LNCaP clone FGC (cell line): ENCODE measurements at regions not wholly inside any gene's neighbourhood (a gene's known extent, or its start where the extent isn't known, plus 50 kb on each side); places are given as distances from the start of the nearest gene placed in this dataset.

Experiments
- DNase-seq: peaks from one replicate; pipeline ENCODE4 v3.0.0-alpha.2; 2011; ENCODE audit warnings: low read depth
- H3K4me3 ChIP-seq: 2 replicates; pipeline ENCODE4 v1.5.1; 2011; ENCODE audit warnings: mild to moderate bottlenecking, low read depth, low read length, control low read depth
- TF ChIP-seq, protein P1 (sequence below): IDR thresholded peaks from 2 replicates; pipeline ENCODE4 v1.5.1; 2012; ENCODE audit warnings: mild to moderate bottlenecking; ENCODE audit not compliant: control insufficient read depth, insufficient read depth; ENCODE audit errors: extremely low read depth

DNA sequence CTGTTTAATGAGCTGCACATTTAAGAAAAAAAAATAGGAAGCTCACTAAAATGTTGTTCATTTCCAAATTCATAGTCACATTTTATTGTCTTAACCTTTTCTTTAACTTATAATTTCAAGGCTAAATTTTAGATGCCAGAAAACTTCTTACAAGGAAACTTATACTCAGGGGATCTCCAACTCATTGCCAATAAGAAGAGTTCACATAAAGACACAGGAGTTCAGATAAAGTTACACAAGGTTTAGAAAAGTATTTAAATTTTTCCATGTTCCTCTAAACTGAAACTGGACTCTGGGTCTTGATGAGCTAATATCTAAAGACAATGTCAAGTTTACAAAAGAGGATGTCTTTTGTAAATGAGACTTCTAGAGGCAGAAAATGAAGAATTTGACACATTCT lies 190.7 kb upstream of the KCNJ16 start:
- no peak for DNase-seq
- TF ChIP-seq, protein P1, sequence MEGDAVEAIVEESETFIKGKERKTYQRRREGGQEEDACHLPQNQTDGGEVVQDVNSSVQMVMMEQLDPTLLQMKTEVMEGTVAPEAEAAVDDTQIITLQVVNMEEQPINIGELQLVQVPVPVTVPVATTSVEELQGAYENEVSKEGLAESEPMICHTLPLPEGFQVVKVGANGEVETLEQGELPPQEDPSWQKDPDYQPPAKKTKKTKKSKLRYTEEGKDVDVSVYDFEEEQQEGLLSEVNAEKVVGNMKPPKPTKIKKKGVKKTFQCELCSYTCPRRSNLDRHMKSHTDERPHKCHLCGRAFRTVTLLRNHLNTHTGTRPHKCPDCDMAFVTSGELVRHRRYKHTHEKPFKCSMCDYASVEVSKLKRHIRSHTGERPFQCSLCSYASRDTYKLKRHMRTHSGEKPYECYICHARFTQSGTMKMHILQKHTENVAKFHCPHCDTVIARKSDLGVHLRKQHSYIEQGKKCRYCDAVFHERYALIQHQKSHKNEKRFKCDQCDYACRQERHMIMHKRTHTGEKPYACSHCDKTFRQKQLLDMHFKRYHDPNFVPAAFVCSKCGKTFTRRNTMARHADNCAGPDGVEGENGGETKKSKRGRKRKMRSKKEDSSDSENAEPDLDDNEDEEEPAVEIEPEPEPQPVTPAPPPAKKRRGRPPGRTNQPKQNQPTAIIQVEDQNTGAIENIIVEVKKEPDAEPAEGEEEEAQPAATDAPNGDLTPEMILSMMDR, result no peak
- H3K4me3 ChIP-seq, result no peak overlapping the region

DNA sequence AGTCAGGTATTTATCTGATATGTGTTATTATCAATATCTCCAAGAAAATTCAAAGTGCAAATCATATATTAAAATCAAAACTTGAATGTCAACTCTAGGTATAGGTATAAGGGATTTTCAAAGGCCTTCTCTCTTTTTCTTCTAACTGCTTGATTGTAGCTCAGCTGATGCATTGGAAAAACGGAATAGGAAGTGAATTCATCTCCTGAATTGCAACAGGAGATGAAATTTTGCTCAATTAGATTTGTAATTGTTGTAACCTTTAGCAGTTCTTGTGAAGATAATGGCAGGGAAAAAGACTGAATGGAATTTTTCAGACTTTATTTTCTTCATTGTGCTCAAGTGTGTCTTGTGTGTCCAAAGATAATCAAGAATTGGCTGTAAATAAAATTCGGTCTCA lies 190.2 kb upstream of the KCNJ16 start:
- TF ChIP-seq, protein P1, result no peak
- no peak overlapping the region for H3K4me3 ChIP-seq
- DNase-seq, result no peak

DNA sequence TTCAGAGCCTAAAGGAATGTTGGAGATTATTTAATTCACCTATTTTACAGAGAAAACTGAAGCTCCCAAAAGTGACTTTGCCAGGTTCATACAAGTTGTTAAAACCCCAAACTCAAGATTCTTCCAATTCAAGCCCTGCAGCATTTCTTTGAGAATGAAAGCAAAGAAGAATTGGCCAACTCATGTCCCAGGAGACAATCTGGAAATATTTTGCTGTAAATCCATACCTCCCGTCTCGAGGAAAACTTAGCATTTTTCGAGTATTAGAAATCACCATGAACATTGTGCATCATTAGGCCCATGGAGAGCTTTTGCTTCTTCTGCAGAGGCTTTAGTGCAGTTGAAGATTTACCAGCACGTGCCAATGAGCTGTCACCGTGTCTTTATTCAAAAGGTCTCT lies 176.4 kb upstream of the KCNJ16 start:
- no peak for DNase-seq
- no peak overlapping the region for H3K4me3 ChIP-seq
- TF ChIP-seq, protein P1, result no peak

DNA sequence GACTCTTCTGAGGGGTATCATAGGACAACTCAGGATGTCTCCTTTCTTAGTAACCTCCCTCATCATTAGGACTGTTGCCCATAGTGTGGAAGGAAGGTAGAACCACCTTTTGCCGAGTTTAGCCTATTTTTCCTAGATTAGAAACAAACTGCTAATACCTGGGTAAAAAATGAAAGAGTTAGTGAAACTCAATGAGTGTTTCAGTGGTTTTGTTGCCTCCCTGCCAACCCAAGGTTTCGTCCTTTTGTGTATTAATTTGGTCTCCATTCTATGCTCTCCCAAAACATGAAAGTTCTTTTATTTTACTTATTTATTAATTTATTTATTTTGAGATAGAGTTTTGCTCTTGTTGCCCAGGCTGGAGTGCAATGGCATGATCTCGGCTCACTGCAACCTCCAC lies 174.9 kb upstream of the KCNJ16 start:
- TF ChIP-seq, protein P1, result no peak
- no peak overlapping the region for H3K4me3 ChIP-seq
- DNase-seq, result no peak

DNA sequence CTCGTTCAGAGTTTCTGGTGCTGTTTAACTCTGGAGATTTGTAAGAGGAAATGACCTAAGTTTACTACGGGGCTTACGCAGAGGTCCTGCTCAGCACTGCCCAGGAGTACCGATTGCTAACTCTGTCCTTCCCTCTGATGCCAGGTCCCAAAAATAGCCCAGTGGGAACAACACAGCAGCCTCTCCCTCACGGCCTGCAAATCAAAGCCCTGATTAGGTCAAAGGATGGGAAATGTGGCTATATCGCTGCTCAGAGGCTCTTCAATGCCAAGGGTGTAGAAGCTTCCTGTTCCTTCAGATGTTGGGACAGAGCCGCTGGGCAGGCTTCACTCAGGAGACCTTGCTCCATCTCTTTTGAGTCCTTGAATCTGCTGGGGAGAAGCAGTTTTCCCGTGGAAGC lies 174.2 kb upstream of the KCNJ16 start:
- no peak for DNase-seq
- TF ChIP-seq, protein P1, result no peak
- H3K4me3 ChIP-seq, result no peak overlapping the region

DNA sequence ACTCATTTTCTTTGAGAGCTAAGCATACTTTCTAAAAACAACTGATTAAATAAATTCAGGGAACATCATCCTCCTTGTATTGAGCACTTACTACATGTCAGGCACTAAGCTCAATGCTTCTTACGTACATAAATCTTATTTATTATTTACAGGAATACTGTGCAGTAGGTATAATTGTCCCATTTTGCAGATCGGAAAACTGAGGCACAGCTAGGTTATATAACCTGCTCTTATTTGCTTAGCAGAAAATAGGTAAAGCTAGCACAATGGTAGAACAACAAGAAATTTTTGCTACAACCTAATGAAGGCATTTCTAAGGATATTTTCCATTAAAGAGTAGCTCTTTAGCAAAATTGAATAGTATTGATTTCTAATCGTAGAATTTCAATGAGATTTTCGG lies 168.7 kb upstream of the KCNJ16 start:
- DNase-seq, result no peak
- TF ChIP-seq, protein P1, result no peak
- no peak overlapping the region for H3K4me3 ChIP-seq

DNA sequence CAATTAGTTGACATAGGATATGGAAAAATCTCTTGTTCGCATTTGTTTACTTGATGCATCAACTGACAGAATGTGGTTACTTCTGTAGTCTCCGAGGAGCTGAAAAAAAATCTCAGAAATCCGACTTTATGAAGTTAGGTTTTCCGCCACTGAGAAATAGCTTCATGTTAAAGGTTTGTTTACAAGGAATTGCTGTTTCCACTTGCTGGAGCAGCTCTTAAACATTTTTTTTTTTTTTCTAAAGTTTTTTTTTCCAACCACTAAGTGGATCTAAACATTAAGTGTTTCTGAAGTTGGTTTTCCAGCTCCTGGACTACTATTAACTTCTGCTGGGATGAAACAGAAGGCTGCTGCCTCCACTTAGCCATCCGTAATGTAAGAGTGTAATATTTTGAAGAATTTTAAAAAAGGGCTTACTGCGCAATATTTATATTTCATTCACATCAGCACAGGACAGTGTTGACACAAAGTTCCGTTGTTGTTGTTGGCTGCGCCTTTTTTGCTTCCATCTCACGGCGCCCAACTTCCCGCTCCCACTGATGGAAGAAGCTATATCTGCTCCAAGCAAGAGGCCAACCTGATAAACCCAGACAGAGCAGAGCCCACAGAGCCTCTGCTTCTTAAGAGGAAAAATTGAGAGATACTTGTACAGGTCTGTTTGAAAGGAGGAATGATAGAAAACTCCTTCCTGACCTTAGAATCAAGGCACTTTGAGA lies 167.7 kb upstream of the KCNJ16 start:
- TF ChIP-seq, protein P1, result no peak
- no peak for DNase-seq
- no peak overlapping the region for H3K4me3 ChIP-seq
